SU-DHL-6 (cell line): ENCODE measurements at regions not wholly inside any gene's neighbourhood (a gene's known extent, or its start where the extent isn't known, plus 50 kb on each side); places are given as distances from the start of the nearest gene placed in this dataset.

ENCODE experiments used
- H2AFZ ChIP-seq: fragments of 200-600 bp; sonication (generic); 2 replicates; pipeline ENCODE4 v1.6.1; 2014; ENCODE audit warnings: low read depth, mild to moderate bottlenecking, moderate library complexity, mixed read lengths, antibody characterized with exemption, low read length; ENCODE audit not compliant: severe bottlenecking
- H3F3A ChIP-seq: fragments of 200-600 bp; shearing (Covaris generic); 2 replicates; pipeline ENCODE4 v1.6.0; 2016; ENCODE audit warnings: antibody characterized with exemption, mild to moderate bottlenecking; ENCODE audit not compliant: insufficient read depth
- H3K27ac ChIP-seq: fragments of 200-600 bp; sonication (generic); 2 replicates; pipeline ENCODE4 v1.5.1; 2016; ENCODE audit warnings: low read depth, mild to moderate bottlenecking, low read length, moderate library complexity, mixed read lengths
- H3K27me3 ChIP-seq: fragments of 200-600 bp; sonication (generic), shearing (Covaris generic); 2 replicates; pipeline ENCODE4 v1.6.0; 2014; ENCODE audit warnings: mild to moderate bottlenecking, low read length
- H3K36me3 ChIP-seq: fragments of 200-600 bp; sonication (generic); 2 replicates; pipeline ENCODE4 v1.6.1; 2014; ENCODE audit warnings: mild to moderate bottlenecking, low read length, mixed read lengths
- H3K4me2 ChIP-seq: fragments of 300-600, 200-600 bp; shearing (Covaris generic), sonication (generic); 2 replicates; pipeline ENCODE4 v1.6.0; 2014; ENCODE audit warnings: low read length, low read depth, mild to moderate bottlenecking; ENCODE audit not compliant: poor library complexity, severe bottlenecking
- H3K4me3 ChIP-seq: fragments of 200-600 bp; sonication (generic); 2 replicates; pipeline ENCODE4 v1.5.1; 2014; ENCODE audit warnings: antibody characterized with exemption, low read length, mild to moderate bottlenecking, mixed read lengths; ENCODE audit not compliant: insufficient read depth, poor library complexity, severe bottlenecking
- H3K79me2 ChIP-seq: fragments of 200-600 bp; sonication (generic); 2 replicates; pipeline ENCODE4 v1.6.1; 2014; ENCODE audit warnings: mild to moderate bottlenecking, low read length, moderate library complexity; ENCODE audit not compliant: insufficient read depth
- H3K9ac ChIP-seq: fragments of 200-600 bp; sonication (generic); 2 replicates; pipeline ENCODE4 v1.7.0; 2014; ENCODE audit warnings: mild to moderate bottlenecking, low read length
- H3K9me2 ChIP-seq: fragments of 200-600 bp; sonication (generic); replicated peaks from 2 replicates; pipeline ENCODE4 v1.6.1; 2014; ENCODE audit warnings: low read length; ENCODE audit not compliant: insufficient read depth
- H3K9me3 ChIP-seq: fragments of 200-600 bp; sonication (generic); 2 replicates; pipeline ENCODE4 v1.6.1; 2014; ENCODE audit warnings: low read length, mixed read lengths; ENCODE audit not compliant: insufficient read depth
- H4K20me1 ChIP-seq: fragments of 200-600 bp; sonication (generic); 2 replicates; pipeline ENCODE4 v1.6.1; 2014; ENCODE audit warnings: low read depth, mild to moderate bottlenecking, antibody characterized with exemption, low read length, moderate library complexity, mixed read lengths
- CTCF ChIP-seq: fragments of 200-600 bp; sonication (generic); IDR thresholded peaks from one replicate; pipeline ENCODE4 v1.5.1; 2017; ENCODE audit warnings: antibody characterized with exemption, mild to moderate bottlenecking, low read length, moderate library complexity; ENCODE audit not compliant: insufficient read depth, poor library complexity, severe bottlenecking
- EZH2phosphoT487 ChIP-seq: fragments of 200-600 bp; sonication (generic), shearing (Covaris generic); conservative IDR thresholded peaks from 2 replicates; pipeline ENCODE4 v1.6.1; 2018; ENCODE audit warnings: mild to moderate bottlenecking, antibody characterized with exemption, low read length, moderate library complexity, mixed read lengths

GRCh38 chr14:48435221-48435620 lies 759.8 kb upstream of the MDGA2 start:
- Histone ChIP-seq H3K79me2 (no peaks in the 10 kb centered on the region), H3K36me3 (no peaks in the 10 kb centered on the region), H3K27ac (no peak overlapping the region), H3F3A (no peaks in the 10 kb centered on the region), H3K9me2 (no peaks in the 10 kb centered on the region), H3K27me3 (no peaks in the 10 kb centered on the region), H3K4me3 (no peak overlapping the region), H4K20me1 (no peaks in the 10 kb centered on the region), H3K9me3 (no peaks in the 10 kb centered on the region), H2AFZ (no peak overlapping the region), H3K4me2 (no peak overlapping the region), H3K9ac (no peak overlapping the region)
- no peak for TF ChIP-seq CTCF
- TF ChIP-seq EZH2phosphoT487 = no peak

- H3K4me2 ChIP-seq = no peak overlapping the region
- H3K9ac ChIP-seq = no peak overlapping the region
- no peaks in the 10 kb centered on the region for H3K36me3 ChIP-seq
- H4K20me1 ChIP-seq = no peaks in the 10 kb centered on the region
- H3K4me3 ChIP-seq = no peak overlapping the region
- no peak overlapping the region for H2AFZ ChIP-seq
- no peaks in the 10 kb centered on the region for H3K9me3 ChIP-seq
- TF ChIP-seq EZH2phosphoT487 = no peak
- no peak for TF ChIP-seq CTCF
- no peaks in the 10 kb centered on the region for H3F3A ChIP-seq
- H3K27me3 ChIP-seq = no peaks in the 10 kb centered on the region
- H3K79me2 ChIP-seq = no peaks in the 10 kb centered on the region
- H3K27ac ChIP-seq = no peak overlapping the region
- H3K9me2 ChIP-seq = no peaks in the 10 kb centered on the region
Measured at GRCh38 chr14:48430805-48431204, 755.4 kb upstream of the MDGA2 start.

- Histone ChIP-seq H3K79me2 (no peaks in the 10 kb centered on the region), H3K9me3 (no peaks in the 10 kb centered on the region), H2AFZ (no peak overlapping the region), H3K27ac (no peak overlapping the region), H3K9me2 (no peaks in the 10 kb centered on the region), H3F3A (no peaks in the 10 kb centered on the region), H3K27me3 (no peaks in the 10 kb centered on the region), H3K4me2 (no peak overlapping the region), H4K20me1 (no peaks in the 10 kb centered on the region), H3K36me3 (no peaks in the 10 kb centered on the region), H3K9ac (no peak overlapping the region), H3K4me3 (no peak overlapping the region)
- TF ChIP-seq CTCF (no peak), EZH2phosphoT487 (no peak)
Measured at GRCh38 chr14:48429512-48429911, 754.1 kb upstream of the MDGA2 start.
